HCT116 (cell line): ENCODE measurements at regions not wholly inside any gene's neighbourhood (a gene's known extent, or its start where the extent isn't known, plus 50 kb on each side); places are given as distances from the start of the nearest gene placed in this dataset.

Experiments used
- ATAC-seq: fragments of 200-7000 bp; cut with Tn5 transposase; 2 replicates; pipeline ENCODE4 v1.9.1; 2020; ENCODE audit warnings: mild to moderate bottlenecking, moderate library complexity
- BruUV-seq: library from RNA; stranded (reverse); fragments of 400-500 nt; replicated peaks from 2 replicates; lab custom pipeline; 2021; lab: Mats Ljungman, UMichigan
- CTCF ChIA-PET: fragments of 300-600 bp; sonication (Branson Sonifier 250); formaldehyde crosslinking; loops from one replicate; lab custom pipeline; 2021; ENCODE audit warnings: antibody characterized with exemption; lab: Charles Lee
- POLR2A ChIA-PET: fragments of 300-600, 350-600 bp; sonication (Branson Sonifier 250); formaldehyde crosslinking; loops from one replicate; lab custom pipeline; 2021; ENCODE audit warnings: antibody characterized with exemption; lab: Charles Lee
- RAD21 ChIA-PET, 2 experiments: fragments of 300-600 bp; sonication (Branson Sonifier 250); formaldehyde crosslinking; loops; one replicate each; lab custom pipeline; 2023; ENCODE audit warnings: low total read pairs in 2 of 2; ENCODE audit not compliant: uncharacterized antibody in 2 of 2, unreplicated experiment in 2 of 2, low non-redundant PET in 1 of 2; lab: Charles Lee
- DNase-seq: peaks from one replicate; pipeline ENCODE4 v3.0.0-alpha.2; 2010; ENCODE audit warnings: low read depth, low spot score
- H2AFZ ChIP-seq: fragments of 200-600 bp; shearing (Covaris generic), sonication (generic); 2 replicates; pipeline ENCODE4 v1.6.1; 2017; ENCODE audit warnings: low read depth, mixed run types, mixed read lengths, antibody characterized with exemption, low read length; ENCODE audit not compliant: poor library complexity, severe bottlenecking
- H3K27ac ChIP-seq: 2 replicates; pipeline ENCODE4 v1.5.1; 2012; ENCODE audit warnings: low read depth, low read length
- H3K27me3 ChIP-seq: fragments of 200-600 bp; sonication (generic); 2 replicates; pipeline ENCODE4 v1.6.1; 2016; ENCODE audit warnings: mixed run types, low read length, mixed read lengths; ENCODE audit not compliant: insufficient read depth
- H3K36me3 ChIP-seq, 2 experiments: fragments of 200-500 bp in 1 of 2; fragments of 200-600 bp in 1 of 2; sonication (Bioruptor generic) in 1 of 2; sonication (generic) in 1 of 2; 2 replicates each; pipeline versions ENCODE4 v1.5.1 to v1.6.1; 2014 to 2016; ENCODE audit warnings: low read length in 2 of 2, inconsistent platforms in 1 of 2, mixed read lengths in 1 of 2, mixed run types in 1 of 2; ENCODE audit not compliant: insufficient read depth in 2 of 2, control insufficient read depth in 1 of 2
- H3K4me1 ChIP-seq, 2 experiments: fragments of 200-600 bp in 1 of 2; sonication (generic) in 1 of 2; 2 replicates each; pipeline versions ENCODE4 v1.5.1 to v1.6.1; 2012 to 2017; ENCODE audit warnings: low read length in 2 of 2, inconsistent platforms in 1 of 2, mild to moderate bottlenecking in 1 of 2, mixed read lengths in 1 of 2, mixed run types in 1 of 2, moderate library complexity in 1 of 2; ENCODE audit not compliant: insufficient read depth in 2 of 2, control insufficient read depth in 1 of 2
- H3K4me2 ChIP-seq: fragments of 200-600 bp; sonication (generic); 2 replicates; pipeline ENCODE4 v1.6.1; 2017; ENCODE audit warnings: mixed run types, low read length, mixed read lengths
- H3K4me3 ChIP-seq, 2 experiments: fragments of 200-600 bp in 1 of 2; sonication (generic) in 1 of 2; replicated peaks in 1 of 2; 2 replicates each; pipeline ENCODE4 v1.5.1; 2011 to 2016; ENCODE audit warnings: low read length in 2 of 2, control low read depth in 1 of 2, low read depth in 1 of 2, mild to moderate bottlenecking in 1 of 2, mixed read lengths in 1 of 2, mixed run types in 1 of 2
- H3K79me2 ChIP-seq: fragments of 200-600 bp; sonication (generic); 2 replicates; pipeline ENCODE4 v1.6.1; 2017; ENCODE audit warnings: mild to moderate bottlenecking, mixed run types, low read length, moderate library complexity, mixed read lengths; ENCODE audit not compliant: insufficient read depth
- H3K9ac ChIP-seq: fragments of 200-600 bp; sonication (generic); 2 replicates; pipeline ENCODE4 v1.6.1; 2016; ENCODE audit warnings: low read length, mixed read lengths
- H3K9me2 ChIP-seq: fragments of 200-600 bp; sonication (generic), shearing (Covaris generic); 2 replicates; pipeline ENCODE4 v1.6.1; 2017; ENCODE audit warnings: mixed run types, mild to moderate bottlenecking, moderate library complexity; ENCODE audit not compliant: insufficient read depth
- H3K9me3 ChIP-seq, 2 experiments: fragments of 200-500 bp in 1 of 2; fragments of 200-600 bp in 1 of 2; sonication (Bioruptor generic) in 1 of 2; sonication (generic) in 1 of 2; 2 replicates each; pipeline ENCODE4 v1.6.1; 2014 to 2017; ENCODE audit warnings: low read length in 2 of 2, mixed read lengths in 2 of 2, inconsistent platforms in 1 of 2, low read depth in 1 of 2, mild to moderate bottlenecking in 1 of 2, mixed run types in 1 of 2, moderate library complexity in 1 of 2; ENCODE audit not compliant: control insufficient read depth in 1 of 2, insufficient read depth in 1 of 2
- H4K20me1 ChIP-seq: fragments of 200-600 bp; sonication (generic), shearing (Covaris generic); 2 replicates; pipeline ENCODE4 v1.6.1; 2017; ENCODE audit warnings: mixed run types, mild to moderate bottlenecking, moderate library complexity; ENCODE audit not compliant: insufficient read depth
- CBX3 ChIP-seq: IDR thresholded peaks from 2 replicates; pipeline ENCODE4 v1.6.1; 2012; ENCODE audit warnings: low read depth
- CEBPB ChIP-seq: IDR thresholded peaks from 2 replicates; pipeline ENCODE4 v1.6.1; 2012; ENCODE audit warnings: low read depth
- FOSL1 ChIP-seq: IDR thresholded peaks from 2 replicates; pipeline ENCODE4 v1.6.1; 2012; ENCODE audit warnings: low read depth
- JUND ChIP-seq: IDR thresholded peaks from 2 replicates; pipeline ENCODE4 v1.6.1; 2012
- MAX ChIP-seq: IDR thresholded peaks from 2 replicates; pipeline ENCODE4 v1.6.1; 2012
- POLR2A ChIP-seq: IDR thresholded peaks from 2 replicates; pipeline ENCODE4 v1.7.0; 2011; ENCODE audit warnings: borderline replicate concordance; ENCODE audit not compliant: insufficient read depth, insufficient read length; ENCODE audit errors: extremely low read depth
- SP1 ChIP-seq: IDR thresholded peaks from 2 replicates; pipeline ENCODE4 v1.6.1; 2012; ENCODE audit warnings: low read depth
- TCF7L2 ChIP-seq: IDR thresholded peaks from 2 replicates; pipeline ENCODE4 v1.7.0; 2011; ENCODE audit warnings: borderline replicate concordance, inconsistent platforms; ENCODE audit not compliant: insufficient read depth, insufficient read length; ENCODE audit errors: extremely low read depth
- intact Hi-C: fragments of 100-400 bp; cut with micrococcal nuclease; formaldehyde crosslinking; loops from 2 replicates; pipeline ENCODE4 v1.10.0; 2022

- H3K9ac ChIP-seq, result no peak overlapping the region
- H3K9me2 ChIP-seq, result no peaks in the 10 kb centered on the region
- TF ChIP-seq POLR2A, result no peak
- peak; percentile 56 for TF ChIP-seq JUND
- TF ChIP-seq TCF7L2, result no peak
- TF ChIP-seq SP1, result peak; percentile 54
- TF ChIP-seq FOSL1, result peak; percentile 66
- TF ChIP-seq CEBPB, result 0 out of 2 replicates have a peak, but pooled peaks have one; percentile 32
- peak; percentile 61; the same call in 1 of the 2 replicates for TF ChIP-seq CBX3
- peak; percentile 39 for TF ChIP-seq MAX
- ATAC-seq (peak; percentile 83), DNase-seq (peak; percentile 28)
- ChIA-PET CTCF (no interaction called here), POLR2A (no interaction called here), RAD21 (no interaction called here)
- H3K4me2 ChIP-seq, result peak overlapping the region; percentile 15; the same call in 1 of the 2 replicates
- no peaks in the 10 kb centered on the region for H3K9me3 ChIP-seq
- intact Hi-C loops, result no loop called here
- H3K4me3 ChIP-seq, result no peak overlapping the region
- H3K27me3 ChIP-seq, result no peaks in the 10 kb centered on the region
- BruUV-seq, result no TSS peak
- no peaks in the 10 kb centered on the region for H4K20me1 ChIP-seq
- H3K4me1 ChIP-seq, result peaks cover 3 to 10% of the 10 kb centered on the region in 2 experiments; a peak in 2 of 4 replicates
- H3K36me3 ChIP-seq, result no peaks in the 10 kb centered on the region
- H3K27ac ChIP-seq, result no peak overlapping the region
- H2AFZ ChIP-seq, result no peak overlapping the region
- H3K79me2 ChIP-seq, result no peaks in the 10 kb centered on the region
Observed at GRCh38 chr10:65861249-65861648, 1064.6 kb upstream of the LRRTM3 start.
